ENCODE measurements at regions not wholly inside any gene's neighbourhood (a gene's known extent, or its start where the extent isn't known, plus 50 kb on each side); places are given as distances from the start of the nearest gene placed in this dataset.

DNA sequence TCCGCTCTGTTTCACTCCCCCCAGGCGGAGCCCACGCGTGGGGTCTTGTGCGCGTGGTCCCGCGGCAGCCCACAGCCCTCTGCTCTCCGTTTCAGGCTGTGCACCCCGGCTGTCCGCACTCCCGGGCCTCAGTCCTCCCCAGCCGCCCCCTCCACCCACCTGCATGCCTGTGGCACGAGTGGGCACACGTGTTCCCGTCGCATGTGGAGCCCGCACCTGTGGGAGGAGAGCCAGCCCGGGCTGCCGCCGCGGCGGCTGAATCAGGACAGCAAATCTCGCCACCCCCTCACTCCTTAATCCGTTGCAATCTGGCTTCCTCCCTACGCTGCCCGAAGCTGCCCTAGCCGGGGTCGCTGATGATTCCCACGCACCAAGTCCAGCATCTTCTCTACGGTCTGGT, 69.9 kb upstream of the GRIN2A start:
- Histone ChIP-seq H3K9me1 (replicated peaks; ENCODE audit: control insufficient read depth, extremely low read depth, insufficient read depth, low read length) (no peaks in the 10 kb centered on the region), H3K27me3 (ENCODE audit: control insufficient read depth in 2 of 2, insufficient read depth in 2 of 2, low read length in 2 of 2) (no peaks in the 10 kb centered on the region), H3K4me1 (ENCODE audit: control insufficient read depth, extremely low read depth, insufficient read depth, low read length) (no peaks in the 10 kb centered on the region), H3K79me2 (ENCODE audit: control insufficient read depth, insufficient read depth, low read length) (no peaks in the 10 kb centered on the region), H2AFZ (ENCODE audit: low read depth, low read length) (no peak overlapping the region), H3K36me3 (ENCODE audit: control insufficient read depth in 2 of 2, extremely low read depth in 1 of 2, insufficient read depth in 2 of 2, low read length in 2 of 2) (no peaks in the 10 kb centered on the region), H4K20me1 (replicated peaks; ENCODE audit: control insufficient read depth, extremely low read depth, insufficient read depth, low read length) (no peaks in the 10 kb centered on the region), H3K4me2 (ENCODE audit: insufficient read depth, low read length) (no peak overlapping the region), H3K9ac (replicated peaks; ENCODE audit: extremely low read depth, insufficient read depth, low read length) (no peak overlapping the region), H3K9me3 (replicated peaks; ENCODE audit: control insufficient read depth, insufficient read depth, low read length) (no peaks in the 10 kb centered on the region), H3K27ac (ENCODE audit: insufficient read depth, low read depth, low read length) (no peak overlapping the region), H3K4me3 (replicated peaks in 1 of 3; ENCODE audit: insufficient read depth in 1 of 3, low read depth in 1 of 3, low read length in 3 of 3) (no peak overlapping the region)
- dilution Hi-C loops (cut with MboI; ENCODE audit: extremely low pct_ligation_motif_present, low sequenced_read_pairs) (no loop called here), intact Hi-C loops (cut with micrococcal nuclease) (no loop called here)
- BruUV-seq (replicated peaks), result no TSS peak
- CTCF ChIA-PET, result interaction anchor here (1.3 kb wide), 1 partner anchor 257 kb away, joined by 3 read pairs; no protein-coding TSS in a partner anchor
- TF ChIP-seq, protein P1, sequence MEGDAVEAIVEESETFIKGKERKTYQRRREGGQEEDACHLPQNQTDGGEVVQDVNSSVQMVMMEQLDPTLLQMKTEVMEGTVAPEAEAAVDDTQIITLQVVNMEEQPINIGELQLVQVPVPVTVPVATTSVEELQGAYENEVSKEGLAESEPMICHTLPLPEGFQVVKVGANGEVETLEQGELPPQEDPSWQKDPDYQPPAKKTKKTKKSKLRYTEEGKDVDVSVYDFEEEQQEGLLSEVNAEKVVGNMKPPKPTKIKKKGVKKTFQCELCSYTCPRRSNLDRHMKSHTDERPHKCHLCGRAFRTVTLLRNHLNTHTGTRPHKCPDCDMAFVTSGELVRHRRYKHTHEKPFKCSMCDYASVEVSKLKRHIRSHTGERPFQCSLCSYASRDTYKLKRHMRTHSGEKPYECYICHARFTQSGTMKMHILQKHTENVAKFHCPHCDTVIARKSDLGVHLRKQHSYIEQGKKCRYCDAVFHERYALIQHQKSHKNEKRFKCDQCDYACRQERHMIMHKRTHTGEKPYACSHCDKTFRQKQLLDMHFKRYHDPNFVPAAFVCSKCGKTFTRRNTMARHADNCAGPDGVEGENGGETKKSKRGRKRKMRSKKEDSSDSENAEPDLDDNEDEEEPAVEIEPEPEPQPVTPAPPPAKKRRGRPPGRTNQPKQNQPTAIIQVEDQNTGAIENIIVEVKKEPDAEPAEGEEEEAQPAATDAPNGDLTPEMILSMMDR (IDR thresholded peaks at IDR 0.05; ENCODE audit: extremely low read depth in 1 of 2, insufficient read depth in 1 of 2, low read depth in 1 of 2, low read length in 2 of 2), result no peak
- no peak for TF ChIP-seq FOS (IDR thresholded peaks at IDR 0.05; ENCODE audit: borderline replicate concordance, insufficient read depth, low read length)
- TF ChIP-seq, protein P2, sequence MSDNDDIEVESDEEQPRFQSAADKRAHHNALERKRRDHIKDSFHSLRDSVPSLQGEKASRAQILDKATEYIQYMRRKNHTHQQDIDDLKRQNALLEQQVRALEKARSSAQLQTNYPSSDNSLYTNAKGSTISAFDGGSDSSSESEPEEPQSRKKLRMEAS (IDR thresholded peaks at IDR 0.05; ENCODE audit: insufficient read depth, insufficient read length), result no peak
- TF ChIP-seq JUN (IDR thresholded peaks at IDR 0.05; ENCODE audit: borderline replicate concordance, insufficient read depth, insufficient read length, low read depth), result no peak
- no peak for TF ChIP-seq MYC (IDR thresholded peaks at IDR 0.05; ENCODE audit: low read depth, low read length)
- TF ChIP-seq GATA2 (IDR thresholded peaks at IDR 0.05; ENCODE audit: insufficient read depth, insufficient read length, low read depth, low read length), result no peak
- TF ChIP-seq EZH2 (IDR thresholded peaks at IDR 0.05; ENCODE audit: borderline replicate concordance, low read depth, low read length, severe bottlenecking), result no peak
- TF ChIP-seq POLR2AphosphoS5 (IDR thresholded peaks at IDR 0.05; ENCODE audit: insufficient read depth, low read depth, low read length), result no peak
- TF ChIP-seq POLR2A (IDR thresholded peaks at IDR 0.05; ENCODE audit: low read depth, low read length), result no peak
- DNase-seq (ENCODE audit: low read depth, low spot score) (no peak), FAIRE-seq (no peak)
- POLR2A ChIA-PET, result no interaction called here
